Mucosa of rectum (tissue), 2 donors: ENCODE measurements at regions not wholly inside any gene's neighbourhood (a gene's known extent, or its start where the extent isn't known, plus 50 kb on each side); places are given as distances from the start of the nearest gene placed in this dataset.

Source experiments
- H3K27ac ChIP-seq, 2 donors: one replicate each; pipeline ENCODE4 v1.7.0; 2013; ENCODE audit warnings: inconsistent platforms in 2 of 2, low read depth in 2 of 2, low read length in 2 of 2
- H3K27me3 ChIP-seq, 2 donors: one replicate each; pipeline ENCODE4 v1.7.0; 2013; ENCODE audit warnings: low read length in 2 of 2; ENCODE audit not compliant: control insufficient read depth in 2 of 2, insufficient read depth in 2 of 2
- H3K36me3 ChIP-seq, 2 donors: one replicate each; pipeline ENCODE4 v1.7.0; 2013; ENCODE audit warnings: low read length in 2 of 2; ENCODE audit not compliant: control insufficient read depth in 2 of 2, insufficient read depth in 2 of 2
- H3K4me1 ChIP-seq, 2 donors: one replicate each; pipeline ENCODE4 v1.7.0; 2013; ENCODE audit warnings: low read length in 2 of 2, mild to moderate bottlenecking in 1 of 2; ENCODE audit not compliant: control insufficient read depth in 2 of 2, insufficient read depth in 2 of 2
- H3K4me3 ChIP-seq, 2 donors: one replicate each; pipeline ENCODE4 v1.7.0; 2013; ENCODE audit warnings: low read length in 2 of 2
- H3K9ac ChIP-seq, 2 donors: one replicate each; pipeline ENCODE4 v1.7.0; 2013; ENCODE audit warnings: low read length in 2 of 2, low read depth in 1 of 2, mild to moderate bottlenecking in 1 of 2
- H3K9me3 ChIP-seq, 2 donors: one replicate each; pipeline ENCODE4 v1.7.0; 2013; ENCODE audit warnings: low read length in 2 of 2; ENCODE audit not compliant: control insufficient read depth in 2 of 2
- donor health status: healthy.
- donor health status: Normal muscosa, but diverticular disease.

GRCh38 chr5:144684899-144685298, 514.2 kb downstream of the KCTD16 start:
- H3K27ac ChIP-seq, result no peak overlapping the region

GRCh38 chr5:144680711-144681110, 510.0 kb downstream of the KCTD16 start:
- no peak overlapping the region for H3K4me3 ChIP-seq
- no peaks in the 10 kb centered on the region for H3K36me3 ChIP-seq
- no peaks in the 10 kb centered on the region for H3K4me1 ChIP-seq
- H3K9ac ChIP-seq, result no peak overlapping the region
- H3K27me3 ChIP-seq, result no peaks in the 10 kb centered on the region
- no peaks in the 10 kb centered on the region for H3K9me3 ChIP-seq
- no peak overlapping the region for H3K27ac ChIP-seq

More at GRCh38 chr5:144684899-144685298, 514.2 kb downstream of the KCTD16 start:
- no peaks in the 10 kb centered on the region for H3K9me3 ChIP-seq
- H3K4me1 ChIP-seq, result no peaks in the 10 kb centered on the region
- no peak overlapping the region for H3K9ac ChIP-seq
- no peak overlapping the region for H3K4me3 ChIP-seq
- no peaks in the 10 kb centered on the region for H3K27me3 ChIP-seq
- no peaks in the 10 kb centered on the region for H3K36me3 ChIP-seq

GRCh38 chr5:144671066-144671465, 500.4 kb downstream of the KCTD16 start:
- Histone ChIP-seq H3K4me3 (no peak overlapping the region), H3K9ac (no peak overlapping the region), H3K27ac (no peak overlapping the region), H3K9me3 (no peaks in the 10 kb centered on the region), H3K36me3 (no peaks in the 10 kb centered on the region), H3K27me3 (no peaks in the 10 kb centered on the region), H3K4me1 (no peaks in the 10 kb centered on the region)

GRCh38 chr5:144659634-144660227, 489.1 kb downstream of the KCTD16 start:
- H3K36me3 ChIP-seq, result no peaks in the 10 kb centered on the region
- no peaks in the 10 kb centered on the region for H3K4me1 ChIP-seq
- H3K9ac ChIP-seq, result no peak overlapping the region
- H3K27me3 ChIP-seq, result no peaks in the 10 kb centered on the region
- H3K4me3 ChIP-seq, result no peak overlapping the region
- no peak overlapping the region for H3K27ac ChIP-seq
- no peaks in the 10 kb centered on the region for H3K9me3 ChIP-seq

- Histone ChIP-seq H3K4me1 (no peaks in the 10 kb centered on the region), H3K9ac (no peak overlapping the region), H3K27me3 (no peaks in the 10 kb centered on the region), H3K27ac (no peak overlapping the region), H3K9me3 (no peaks in the 10 kb centered on the region), H3K36me3 (no peaks in the 10 kb centered on the region), H3K4me3 (no peak overlapping the region)
These were observed 473.6 kb downstream of the KCTD16 start for GRCh38 chr5:144644317-144644716.

GRCh38 chr5:144638787-144639186, 468.1 kb downstream of the KCTD16 start:
- Histone ChIP-seq H3K4me1 (no peaks in the 10 kb centered on the region), H3K9ac (no peak overlapping the region), H3K4me3 (no peak overlapping the region), H3K27me3 (no peaks in the 10 kb centered on the region), H3K27ac (no peak overlapping the region), H3K9me3 (no peaks in the 10 kb centered on the region), H3K36me3 (no peaks in the 10 kb centered on the region)

GRCh38 chr5:144634138-144634537, 463.5 kb downstream of the KCTD16 start:
- Histone ChIP-seq H3K4me3 (no peak overlapping the region), H3K4me1 (no peaks in the 10 kb centered on the region), H3K9me3 (no peaks in the 10 kb centered on the region), H3K9ac (no peak overlapping the region), H3K27ac (no peak overlapping the region), H3K36me3 (no peaks in the 10 kb centered on the region), H3K27me3 (no peaks in the 10 kb centered on the region)

- H3K9me3 ChIP-seq, result no peaks in the 10 kb centered on the region
- H3K27ac ChIP-seq, result no peak overlapping the region
- no peak overlapping the region for H3K9ac ChIP-seq
- H3K27me3 ChIP-seq, result no peaks in the 10 kb centered on the region
- H3K4me1 ChIP-seq, result no peaks in the 10 kb centered on the region
- H3K36me3 ChIP-seq, result no peaks in the 10 kb centered on the region
- H3K4me3 ChIP-seq, result no peak overlapping the region
These were observed 427.9 kb downstream of the KCTD16 start for GRCh38 chr5:144598451-144599068.

- Histone ChIP-seq H3K4me1 (no peaks in the 10 kb centered on the region), H3K27me3 (no peaks in the 10 kb centered on the region), H3K9me3 (no peaks in the 10 kb centered on the region), H3K4me3 (no peak overlapping the region), H3K36me3 (no peaks in the 10 kb centered on the region), H3K27ac (no peak overlapping the region), H3K9ac (no peak overlapping the region)
These were observed 425.8 kb downstream of the KCTD16 start for GRCh38 chr5:144596517-144596916.

- H3K4me1 ChIP-seq, result no peaks in the 10 kb centered on the region
- H3K4me3 ChIP-seq, result no peak overlapping the region
- no peaks in the 10 kb centered on the region for H3K36me3 ChIP-seq
- no peak overlapping the region for H3K9ac ChIP-seq
- H3K27me3 ChIP-seq, result no peaks in the 10 kb centered on the region
- H3K27ac ChIP-seq, result no peak overlapping the region
- no peaks in the 10 kb centered on the region for H3K9me3 ChIP-seq
These were observed 424.2 kb downstream of the KCTD16 start for GRCh38 chr5:144594919-144595318.
